ENCODE measurements at regions not wholly inside any gene's neighbourhood (a gene's known extent, or its start where the extent isn't known, plus 50 kb on each side); places are given as distances from the start of the nearest gene placed in this dataset.
"Not testable (repeated sequence)": the region's sequence is repeated elsewhere in the genome, so short reads cannot be mapped to it uniquely, and the experiment has no call there.

- TF ChIP-seq CTCF, POLR2A (IDR thresholded peaks at IDR 0.05): not testable (repeated sequence)
Measured at GRCh38 chr14:19289669-19290068, 144.5 kb downstream of the POTEG start.
